ENCODE measurements at regions not wholly inside any gene's neighbourhood (a gene's known extent, or its start where the extent isn't known, plus 50 kb on each side); places are given as distances from the start of the nearest gene placed in this dataset.

DNA sequence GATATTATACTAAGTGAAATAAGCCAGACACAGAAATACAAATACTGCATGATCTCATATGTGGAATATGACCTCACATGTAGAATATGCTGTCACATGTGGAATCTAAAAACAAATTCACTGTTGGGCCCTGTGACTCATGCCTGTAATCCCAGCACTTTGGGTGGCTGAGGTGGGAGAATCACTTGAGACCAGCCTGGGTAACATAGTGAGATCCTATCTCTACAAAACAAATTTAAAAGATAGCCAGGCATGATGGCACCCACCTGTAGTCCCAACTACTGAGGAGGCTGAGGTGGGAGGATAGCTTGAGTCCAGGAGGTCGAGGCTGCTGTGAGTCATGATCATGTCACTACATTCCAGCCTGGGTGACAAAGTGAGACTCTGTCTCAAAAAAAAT is 160.3 kb downstream of the PTEN start:
- no peak for DNase-seq (ENCODE audit: low read depth in 1 of 2, low spot score in 1 of 2)

DNA sequence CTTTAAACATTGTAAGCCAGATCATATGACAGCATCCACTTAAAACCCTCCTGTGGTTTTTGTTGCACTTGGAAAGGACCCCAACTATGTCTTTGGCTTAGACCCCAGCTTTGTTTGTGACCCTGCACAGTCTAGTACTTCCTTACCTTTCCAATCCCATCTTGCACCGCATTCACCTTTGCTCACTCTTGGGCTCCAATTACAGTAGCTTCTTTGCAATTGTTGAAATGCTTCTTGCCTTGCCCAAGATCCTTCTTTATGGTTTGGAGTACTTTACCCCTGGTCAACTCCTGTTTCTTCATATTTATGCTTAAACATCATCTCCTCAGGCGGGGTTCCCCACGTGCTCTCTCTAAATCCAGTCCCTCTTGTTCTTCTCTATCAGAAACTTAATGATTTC is 162.6 kb downstream of the PTEN start:
- no peak for DNase-seq (ENCODE audit: low read depth in 1 of 2, low spot score in 1 of 2)

DNA sequence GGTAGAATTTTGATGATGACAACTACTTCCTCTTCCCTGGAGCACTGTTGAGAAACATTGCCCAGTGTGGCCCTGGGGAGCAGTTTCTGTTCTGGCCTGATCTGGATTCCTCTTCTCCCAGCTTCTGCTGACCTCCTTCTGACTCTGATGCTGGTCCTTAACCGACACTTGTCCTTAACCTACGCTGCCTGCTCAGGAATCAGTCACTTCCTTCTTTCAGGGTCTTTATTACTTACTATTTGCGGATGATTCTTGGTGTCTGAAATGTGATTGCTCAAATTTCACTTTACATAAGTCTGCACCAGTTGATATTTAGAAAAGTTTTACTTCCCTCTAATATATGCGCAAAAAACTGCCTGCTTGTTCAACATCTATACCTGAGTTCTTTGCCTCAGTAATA is 164.1 kb downstream of the PTEN start:
- no peak for DNase-seq (ENCODE audit: low read depth in 1 of 2, low spot score in 1 of 2)

DNA sequence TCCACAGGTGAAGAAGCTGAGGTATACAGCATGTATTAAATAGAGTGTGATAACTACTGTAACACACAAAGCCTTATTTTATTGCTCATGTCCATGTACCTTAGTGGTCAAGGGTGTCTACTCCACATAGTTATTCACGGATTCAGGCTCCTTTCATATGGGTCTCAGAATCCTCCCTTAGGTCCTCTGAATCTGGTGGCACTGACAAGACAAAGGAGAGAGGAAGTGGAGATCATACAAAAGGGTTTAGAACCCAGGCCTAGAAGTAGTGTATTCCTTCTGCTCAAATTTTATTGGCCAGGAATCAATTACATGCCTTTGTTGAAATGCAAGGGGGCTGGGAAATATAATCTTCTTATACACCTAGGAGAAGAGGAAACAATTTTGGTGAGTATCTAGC is 164.6 kb downstream of the PTEN start:
- DNase-seq (ENCODE audit: low read depth in 1 of 2, low spot score in 1 of 2): no peak

DNA sequence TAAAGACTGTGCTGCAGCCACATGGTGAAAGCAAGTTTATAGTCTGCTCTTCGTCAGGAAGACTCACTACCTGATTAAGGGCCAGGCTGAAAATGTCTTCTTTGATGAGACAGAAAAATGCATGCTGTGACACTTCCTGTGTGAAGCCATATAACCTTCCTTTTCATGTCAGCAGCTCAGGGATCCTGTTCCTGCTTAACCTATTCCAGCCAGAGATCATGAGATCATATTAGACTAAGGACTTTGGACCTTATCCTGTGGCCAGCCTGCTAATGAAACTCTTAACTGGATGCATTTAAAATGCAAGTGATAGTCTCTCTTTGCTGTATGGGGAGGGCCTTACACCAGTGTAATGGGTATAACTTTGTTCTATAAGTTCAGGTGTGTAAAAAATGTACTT is 165.2 kb downstream of the PTEN start:
- DNase-seq (ENCODE audit: low read depth in 1 of 2, low spot score in 1 of 2): no peak

DNA sequence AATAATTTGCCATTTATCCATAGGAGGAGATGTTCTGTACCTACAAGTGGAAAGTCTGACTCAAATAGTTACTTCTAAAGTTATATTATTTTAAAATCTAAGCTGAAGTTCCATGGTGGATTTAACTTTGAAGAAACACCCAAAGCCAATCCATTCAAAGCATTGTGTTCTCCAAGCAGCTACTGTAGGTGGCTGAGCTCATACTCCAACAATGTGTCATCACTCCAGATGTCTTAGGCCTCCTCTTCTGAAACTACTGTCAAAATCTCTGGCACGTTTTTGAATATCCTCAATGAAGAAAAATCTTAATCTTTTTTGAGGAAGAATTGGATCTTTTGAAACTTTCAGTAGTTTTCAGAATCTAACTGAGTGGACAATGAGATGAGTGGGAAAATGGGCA is 169.1 kb downstream of the PTEN start:
- DNase-seq (ENCODE audit: low read depth in 1 of 2, low spot score in 1 of 2): no peak

DNA sequence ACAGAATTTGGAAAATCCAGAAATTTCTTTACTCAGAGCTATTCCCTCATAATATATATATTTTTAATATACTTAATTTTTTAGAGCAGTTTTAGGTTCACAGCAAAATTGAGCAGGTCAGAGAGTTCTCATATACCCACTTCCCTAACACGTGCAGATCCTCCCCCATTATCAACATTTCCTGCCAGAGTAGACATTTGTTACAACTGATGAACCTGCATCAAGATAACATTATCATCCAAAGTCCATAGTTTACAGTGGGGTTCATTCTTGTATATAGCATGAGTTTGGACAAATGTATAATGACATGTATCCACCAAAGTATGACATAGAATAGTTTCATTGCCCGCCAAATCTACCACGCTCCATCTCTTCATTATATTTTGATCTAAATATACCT is 170.0 kb downstream of the PTEN start:
- DNase-seq (ENCODE audit: low read depth in 1 of 2, low spot score in 1 of 2): no peak

DNA sequence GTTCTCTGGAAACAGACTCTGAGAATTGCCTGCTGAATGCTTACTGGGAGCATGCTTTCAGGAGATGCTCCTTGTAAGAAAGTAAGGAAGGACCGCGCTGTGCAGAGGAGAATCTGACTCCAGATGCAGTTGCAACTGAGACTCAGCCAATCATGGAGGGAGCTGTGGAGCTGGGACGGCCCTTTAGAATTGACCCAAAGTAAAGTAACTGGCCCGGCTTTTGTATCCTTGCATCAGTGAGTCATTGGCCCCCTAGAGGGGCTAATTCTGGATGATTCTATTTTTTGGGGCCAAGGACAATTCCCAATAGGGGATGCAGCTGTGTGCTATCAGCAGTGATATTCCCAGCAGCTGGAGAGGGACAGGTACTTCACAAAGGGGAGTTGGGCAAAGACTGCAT is 170.4 kb downstream of the PTEN start:
- no peak for DNase-seq (ENCODE audit: low read depth in 1 of 2, low spot score in 1 of 2)

DNA sequence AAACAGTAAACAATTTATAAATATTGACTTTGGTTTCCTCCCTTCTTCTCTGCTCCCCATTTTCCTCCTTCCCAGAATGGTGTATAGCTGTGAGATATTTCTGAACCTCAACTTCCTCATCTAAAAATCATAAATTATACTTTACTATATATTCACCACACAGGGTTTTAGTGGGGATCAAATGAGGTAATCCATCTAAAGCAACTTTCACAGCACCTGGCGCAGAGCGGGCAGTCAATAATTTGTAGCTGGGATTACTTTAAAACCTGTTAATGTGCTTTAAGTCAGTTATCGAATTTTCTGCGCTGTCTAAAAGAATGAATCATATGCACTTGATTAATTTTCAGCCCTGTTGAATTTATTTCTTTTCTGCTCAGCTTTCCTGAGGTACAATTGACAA is 172.7 kb downstream of the PTEN start:
- DNase-seq (ENCODE audit: low read depth in 1 of 2, low spot score in 1 of 2): no peak

DNA sequence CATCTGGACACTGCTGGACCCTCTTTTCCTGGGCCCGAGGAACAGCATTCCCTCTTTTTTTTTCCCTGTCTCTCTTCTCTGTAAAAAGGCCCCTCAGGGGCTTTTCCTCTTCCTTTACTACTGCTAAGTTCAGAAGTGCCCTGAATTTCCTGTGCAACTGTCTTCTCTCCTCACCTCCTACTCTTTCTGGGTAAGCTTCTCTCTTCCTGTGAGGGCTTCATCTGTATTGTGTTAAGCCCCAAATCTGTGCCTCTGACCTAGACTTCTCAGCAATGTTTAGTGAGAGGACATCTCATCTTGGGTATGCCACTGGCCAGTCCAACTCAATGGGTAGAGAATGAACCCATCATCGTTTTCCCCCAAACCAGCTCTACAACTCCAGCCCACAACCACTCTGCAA is 174.2 kb downstream of the PTEN start:
- DNase-seq (ENCODE audit: low read depth in 1 of 2, low spot score in 1 of 2): no peak

DNA sequence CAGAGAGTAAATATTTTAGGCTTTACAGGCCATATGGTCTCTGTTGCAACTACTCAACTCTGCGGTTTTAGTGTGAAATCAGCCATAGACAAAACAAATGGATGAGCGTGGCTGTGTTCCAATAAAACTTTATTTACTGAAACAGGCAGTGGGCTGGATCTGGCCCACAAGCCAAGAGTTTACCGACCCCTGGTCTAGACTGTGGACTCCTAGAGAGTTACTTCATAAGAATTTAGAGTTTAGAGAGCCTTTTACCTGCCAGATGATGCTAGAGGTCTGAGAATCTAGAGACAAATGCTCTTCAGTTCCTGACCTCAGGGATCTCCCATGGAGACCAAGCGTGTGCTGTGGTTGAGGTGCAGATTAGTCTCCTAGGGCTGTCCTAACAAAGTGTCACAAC is 174.8 kb downstream of the PTEN start:
- DNase-seq (ENCODE audit: low read depth in 1 of 2, low spot score in 1 of 2): no peak

DNA sequence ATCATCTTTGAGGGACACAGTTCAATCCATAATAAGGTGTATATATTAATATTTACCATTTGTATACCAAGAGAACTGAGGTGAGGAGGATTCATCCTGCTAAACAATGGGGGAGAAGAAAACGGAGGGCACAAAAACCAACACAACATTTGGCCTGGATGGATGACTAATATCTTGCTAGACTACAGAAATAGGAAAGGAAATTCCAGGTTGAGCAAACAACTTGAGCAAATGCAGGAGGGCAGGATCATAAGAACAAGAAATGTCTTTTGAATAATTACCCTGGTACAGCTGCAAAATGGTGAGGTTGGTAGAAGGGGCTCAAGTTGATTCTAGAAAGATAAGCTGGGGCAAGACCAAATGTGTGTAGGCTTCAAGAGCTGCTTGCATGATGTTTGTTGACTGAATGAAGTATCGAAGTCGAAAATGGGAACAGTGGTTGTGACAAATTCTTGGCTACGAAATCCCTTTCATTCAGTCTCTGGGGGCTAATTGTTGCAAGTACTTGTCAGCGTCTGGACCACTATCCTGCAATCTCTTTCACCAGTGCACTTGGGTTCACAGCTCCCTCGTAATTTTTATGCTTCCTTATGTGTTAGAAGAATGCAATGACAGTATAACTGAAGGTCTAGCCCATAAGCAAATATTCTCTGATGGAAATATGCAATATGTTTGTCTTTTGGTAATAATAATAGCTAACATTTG is 176.2 kb downstream of the PTEN start:
- DNase-seq (ENCODE audit: low read depth in 1 of 2, low spot score in 1 of 2): no peak

DNA sequence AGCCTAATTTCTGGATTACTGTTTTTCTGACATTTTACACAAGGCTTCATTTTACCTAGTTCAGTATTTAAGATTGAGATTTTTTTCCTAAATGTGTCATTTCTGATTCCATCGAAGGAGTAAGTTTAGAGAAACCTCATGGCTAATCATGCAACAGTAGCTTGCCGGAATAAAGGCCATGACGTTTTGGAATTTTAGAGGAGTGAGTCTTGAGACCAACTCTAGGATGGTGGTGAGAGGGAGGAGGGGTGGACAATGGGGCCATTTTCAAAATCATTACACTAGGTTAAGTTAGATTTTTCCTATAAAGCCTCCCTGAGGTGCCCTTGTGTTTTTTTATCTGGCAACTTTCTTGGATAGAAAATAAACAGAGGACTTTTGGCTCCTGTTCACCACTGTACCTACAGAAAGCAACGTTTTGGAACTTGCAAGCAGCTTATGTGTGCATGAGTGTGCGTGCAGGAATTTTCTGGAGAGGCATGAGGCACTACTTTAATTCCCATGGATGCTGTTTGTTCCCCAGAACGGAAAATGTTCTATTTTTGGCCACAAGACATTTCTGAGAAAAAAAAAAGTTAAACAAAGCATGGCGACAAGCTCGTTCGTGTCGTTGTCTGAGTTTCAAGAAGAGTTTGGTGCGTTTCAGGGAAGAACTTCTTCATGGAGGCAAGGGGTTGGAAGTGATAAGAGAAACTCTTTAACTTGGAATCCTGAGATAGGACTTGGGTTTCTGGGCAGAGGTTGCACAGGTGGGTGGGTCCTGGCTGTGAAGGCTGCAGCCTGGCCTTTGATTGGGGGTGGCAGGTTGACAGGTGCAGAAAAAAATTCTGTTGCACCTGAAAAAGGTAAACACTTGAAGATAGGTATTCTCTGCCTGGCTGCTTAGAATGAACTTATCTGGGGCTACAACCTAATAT is 178.1 kb downstream of the PTEN start:
- no peak for DNase-seq (ENCODE audit: low read depth in 1 of 2, low spot score in 1 of 2)

DNA sequence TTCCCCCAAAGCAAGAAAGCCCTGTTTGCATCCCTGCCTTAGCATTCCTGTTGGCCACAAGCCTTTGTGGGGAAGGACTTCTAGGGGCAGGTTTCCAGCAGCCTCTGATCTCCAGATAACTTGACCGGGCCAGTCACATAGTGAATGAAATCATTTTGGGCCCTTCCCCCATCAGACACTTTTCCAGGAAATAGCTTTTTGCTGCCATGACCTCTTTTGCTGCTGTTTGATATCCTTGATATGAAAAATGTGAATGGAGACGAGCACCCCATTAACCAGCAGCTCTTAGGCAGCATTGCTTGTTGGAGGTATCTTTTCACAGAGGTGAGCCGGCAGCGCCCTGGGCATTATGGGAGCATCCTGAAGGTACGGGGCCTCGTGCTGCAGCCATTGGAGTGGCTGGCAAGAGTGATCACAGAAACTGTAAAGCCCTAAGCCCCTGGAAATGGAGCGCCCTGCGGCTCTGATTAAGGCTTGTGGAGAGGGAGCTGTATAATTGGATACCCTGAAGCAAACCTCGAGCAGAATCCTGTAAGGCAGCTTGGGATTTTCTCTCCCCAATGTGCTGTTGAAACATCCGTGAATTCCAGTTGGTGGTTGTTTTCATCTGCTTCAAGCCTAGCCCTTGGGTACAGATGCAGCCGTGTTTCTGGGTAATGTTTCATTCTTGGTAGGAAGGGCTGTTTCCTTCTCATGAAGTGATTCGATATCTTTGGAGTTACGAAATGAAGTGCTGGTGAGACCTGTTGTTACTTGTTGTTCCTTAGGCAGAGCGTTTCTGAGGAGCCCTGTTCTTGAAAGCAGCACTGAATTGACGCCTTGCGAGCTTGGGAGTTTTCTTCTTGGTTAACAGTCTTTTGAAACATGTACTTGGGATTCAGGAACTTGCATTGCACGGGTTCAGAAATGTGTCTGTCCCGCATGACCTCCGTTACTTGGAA is 179.0 kb downstream of the PTEN start:
- no peak for DNase-seq (ENCODE audit: low read depth in 1 of 2, low spot score in 1 of 2)

DNA sequence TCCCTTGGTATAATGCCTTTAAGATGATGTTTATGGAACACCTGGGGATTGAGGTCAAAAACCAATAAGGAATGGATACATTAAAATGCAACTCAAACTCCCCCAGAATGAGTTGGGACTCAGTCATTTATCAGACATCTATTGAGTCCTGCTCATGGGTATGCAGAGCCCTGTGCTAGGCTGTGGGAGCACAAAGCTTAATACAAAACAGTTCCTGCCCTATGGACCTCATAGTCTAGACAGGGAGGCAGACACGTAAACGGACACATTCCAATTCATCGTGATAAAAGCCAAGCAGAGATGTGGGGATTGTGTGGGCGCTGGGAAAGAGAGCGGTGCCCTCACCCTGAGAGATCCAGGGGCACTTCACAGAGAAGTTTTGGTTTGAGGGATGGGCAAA is 181.7 kb downstream of the PTEN start:
- DNase-seq (ENCODE audit: low read depth in 1 of 2, low spot score in 1 of 2): no peak

DNA sequence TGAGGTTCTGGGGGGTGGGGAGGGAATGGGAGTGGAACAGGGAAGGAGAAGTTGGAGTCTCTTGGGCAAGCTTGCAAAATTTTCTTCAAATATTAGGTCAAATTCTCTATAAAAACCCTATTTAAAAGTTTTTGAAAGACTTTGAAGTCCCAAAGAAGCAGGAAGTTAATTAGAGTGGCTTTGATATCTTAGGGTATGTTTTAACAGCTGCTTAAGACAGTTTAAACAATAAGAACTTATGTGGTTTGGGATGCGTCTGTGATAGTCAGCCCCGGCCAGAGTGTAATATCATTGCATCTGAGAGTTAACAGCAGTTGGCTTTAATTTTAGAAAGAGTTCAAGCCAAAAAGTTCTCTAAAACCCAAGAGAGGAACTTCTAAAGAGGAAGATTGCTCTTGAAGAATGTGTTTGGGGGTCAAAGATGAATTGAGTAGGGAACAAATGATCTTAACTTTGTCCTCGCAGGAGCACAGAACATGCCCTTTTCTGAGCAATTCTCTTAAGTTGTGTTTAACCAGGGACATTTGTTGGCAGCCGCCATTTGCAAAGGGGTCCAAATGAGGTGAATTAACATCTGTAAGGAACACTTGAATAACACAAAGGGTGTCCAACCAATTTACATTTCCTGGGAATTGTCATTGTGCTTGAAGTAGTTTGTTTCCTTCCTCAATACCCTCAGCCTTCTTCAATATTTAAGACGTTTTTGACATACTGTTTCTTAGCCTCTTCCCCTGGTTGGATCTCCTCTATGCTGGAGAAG is 182.4 kb downstream of the PTEN start:
- no peak for DNase-seq (ENCODE audit: low read depth in 1 of 2, low spot score in 1 of 2)

DNA sequence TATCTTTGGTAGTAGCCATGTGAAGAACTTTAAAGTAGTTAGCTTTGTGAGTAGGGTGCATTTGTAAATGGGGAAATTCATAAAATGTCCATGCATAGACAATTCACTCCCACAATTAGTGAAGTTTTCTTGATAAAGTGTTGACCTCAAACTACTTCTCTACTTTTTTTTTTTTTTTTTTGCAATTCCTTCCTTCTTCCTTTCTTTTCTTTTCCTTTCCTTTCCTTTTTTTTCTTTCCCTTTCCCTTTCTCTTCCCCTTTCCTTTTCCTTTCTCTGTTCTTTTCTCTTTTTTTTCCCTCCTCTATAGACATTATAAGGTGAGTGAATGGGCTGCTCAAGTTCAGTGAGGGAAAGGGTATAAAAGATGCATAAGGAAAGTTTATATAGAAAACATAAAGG is 184.2 kb downstream of the PTEN start:
- no peak for DNase-seq (ENCODE audit: low read depth in 1 of 2, low spot score in 1 of 2)

DNA sequence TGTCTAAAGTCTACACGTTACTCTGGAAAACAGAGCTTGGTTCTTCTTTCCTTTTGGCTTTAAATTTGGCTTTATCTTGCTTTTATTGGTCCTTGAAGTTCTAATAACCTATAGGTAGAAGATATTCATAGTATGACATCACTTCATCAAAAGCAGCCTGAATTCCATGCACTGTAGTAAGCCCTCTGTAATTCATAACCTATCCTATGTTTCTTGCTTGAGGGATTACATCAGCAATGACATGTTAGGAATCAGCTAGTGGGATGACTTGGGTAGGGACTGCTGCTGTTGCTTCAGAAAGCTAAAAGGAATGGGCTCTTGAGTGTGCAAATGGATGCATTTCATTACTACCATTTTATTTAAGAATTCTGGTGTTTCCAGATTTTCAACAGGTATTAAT is 184.9 kb downstream of the PTEN start:
- DNase-seq (ENCODE audit: low read depth in 1 of 2, low spot score in 1 of 2): no peak

DNA sequence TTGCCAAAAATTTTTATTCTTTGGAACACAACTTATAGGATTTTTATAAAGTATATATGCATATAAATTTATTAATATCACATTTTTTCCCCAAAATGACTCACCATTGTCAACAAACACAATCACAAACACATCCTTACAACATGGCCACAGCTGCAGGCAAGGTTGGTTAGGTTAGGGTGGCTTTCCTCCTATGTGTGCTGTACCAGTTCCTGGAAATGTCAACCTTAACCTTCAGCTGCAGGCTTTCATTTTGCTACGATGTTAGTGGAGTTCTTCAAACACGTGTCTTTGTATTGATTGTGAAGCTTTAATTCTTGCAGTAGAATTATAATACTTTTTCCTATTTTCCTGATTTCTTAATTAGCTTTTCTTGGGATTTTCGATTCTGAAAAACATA is 185.8 kb downstream of the PTEN start:
- no peak for DNase-seq (ENCODE audit: low read depth in 1 of 2, low spot score in 1 of 2)

DNA sequence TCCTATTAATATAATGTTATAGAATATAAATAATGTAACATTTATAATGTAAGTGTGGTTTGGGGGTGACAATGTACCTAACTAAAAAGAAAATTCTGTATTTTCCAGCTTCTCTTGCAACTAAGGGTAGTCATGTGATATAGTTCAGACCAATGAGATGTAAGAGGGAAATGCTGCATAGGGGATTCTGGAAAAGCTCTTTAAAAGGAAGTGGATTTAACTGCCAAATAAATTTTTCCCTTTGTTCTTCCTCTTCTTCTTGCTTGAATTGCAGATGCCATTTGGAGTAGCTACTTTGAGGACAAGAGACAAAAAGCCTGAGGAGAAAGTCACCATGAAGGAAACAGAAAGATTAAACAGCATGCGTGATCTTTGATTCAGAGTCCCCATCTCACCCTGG is 194.3 kb downstream of the PTEN start:
- DNase-seq (ENCODE audit: low read depth in 1 of 2, low spot score in 1 of 2): no peak

DNA sequence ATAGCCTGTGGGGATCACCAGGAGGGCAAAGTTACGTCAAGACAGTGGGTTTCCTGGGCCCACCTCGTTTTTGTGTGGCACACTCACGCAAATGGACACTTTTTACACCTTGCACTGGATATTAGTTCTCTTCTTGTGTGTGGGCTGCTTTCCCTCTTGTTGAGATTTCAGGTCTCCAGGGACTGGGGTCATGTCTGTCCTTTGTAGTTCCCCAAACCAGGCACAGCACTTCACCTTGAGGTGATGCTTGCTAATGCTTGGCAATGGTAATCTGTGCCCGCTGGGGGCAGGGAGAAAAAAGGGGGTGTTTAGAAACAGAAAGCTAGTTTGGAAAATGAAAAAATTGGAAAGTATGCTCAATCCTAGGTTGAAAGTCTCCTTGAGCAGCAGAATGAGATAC is 195.3 kb downstream of the PTEN start:
- no peak for DNase-seq (ENCODE audit: low read depth in 1 of 2, low spot score in 1 of 2)
